ENCODE measurements at regions not wholly inside any gene's neighbourhood (a gene's known extent, or its start where the extent isn't known, plus 50 kb on each side); places are given as distances from the start of the nearest gene placed in this dataset.

- WGBS, result 73% methylated on average over 2 of the region's 3 CpGs
- no peak overlapping the region for H3K14ac ChIP-seq (ENCODE audit: low read length in 2 of 2)
- H3K18ac ChIP-seq (ENCODE audit: low read depth in 1 of 2, low read length in 2 of 2), result no peak overlapping the region
- H3K36me3 ChIP-seq (ENCODE audit: control insufficient read depth in 1 of 2, insufficient read depth in 2 of 2, low read depth in 1 of 2, low read length in 2 of 2), result no peaks in the 10 kb centered on the region
- H2AK5ac ChIP-seq (ENCODE audit: low read length, severe bottlenecking), result no peak overlapping the region
- H2AFZ ChIP-seq (ENCODE audit: low read depth, low read length), result no peak overlapping the region
- no peak overlapping the region for H2BK15ac ChIP-seq (ENCODE audit: low read depth, poor library complexity, severe bottlenecking)
- no peaks in the 10 kb centered on the region for H3K4me1 ChIP-seq (ENCODE audit: control insufficient read depth, insufficient read depth, low read depth, low read length)
- no peaks in the 10 kb centered on the region for H3K79me1 ChIP-seq (replicated peaks; ENCODE audit: low read length, poor library complexity, severe bottlenecking)
- H3K4me2 ChIP-seq (ENCODE audit: low read length, poor library complexity, severe bottlenecking), result no peak overlapping the region
- no peaks in the 10 kb centered on the region for H3K27me3 ChIP-seq (ENCODE audit: control insufficient read depth in 1 of 2, insufficient read depth in 1 of 2, low read length in 2 of 2)
- no peak overlapping the region for H3K27ac ChIP-seq (ENCODE audit: low read length, poor library complexity, severe bottlenecking)
- H2BK120ac ChIP-seq (ENCODE audit: low read depth, low read length), result no peak overlapping the region
- H4K91ac ChIP-seq (ENCODE audit: low read length), result no peak overlapping the region
- no peak for DNase-seq
- H3K9ac ChIP-seq (ENCODE audit: low read length), result no peak overlapping the region
- no peak overlapping the region for H4K8ac ChIP-seq (ENCODE audit: low read length)
- H2BK5ac ChIP-seq (ENCODE audit: low read depth, low read length, poor library complexity, severe bottlenecking), result no peak overlapping the region
- no peak overlapping the region for H2BK12ac ChIP-seq (ENCODE audit: low read length in 2 of 2)
- no peaks in the 10 kb centered on the region for H3K9me3 ChIP-seq (ENCODE audit: control insufficient read depth, low read length)
- H3K4me3 ChIP-seq (ENCODE audit: insufficient read depth in 1 of 2, low read depth in 1 of 2, low read length in 2 of 2), result no peak overlapping the region
- no peak overlapping the region for H3K23ac ChIP-seq (ENCODE audit: low read length in 2 of 2)
- no peak overlapping the region for H3K4ac ChIP-seq (ENCODE audit: low read depth in 1 of 2, low read length in 2 of 2)
These were observed 313.9 kb downstream of the BMPER start for GRCh38 chr7:34219153-34219718.

GRCh38 chr7:34220506-34221185 is 315.3 kb downstream of the BMPER start:
- Histone ChIP-seq H2AFZ (ENCODE audit: low read depth, low read length) (no peak overlapping the region), H2BK120ac (ENCODE audit: low read depth, low read length) (no peak overlapping the region), H3K18ac (ENCODE audit: low read depth in 1 of 2, low read length in 2 of 2) (no peak overlapping the region), H3K4me1 (ENCODE audit: control insufficient read depth, insufficient read depth, low read depth, low read length) (no peaks in the 10 kb centered on the region), H3K79me1 (replicated peaks; ENCODE audit: low read length, poor library complexity, severe bottlenecking) (no peaks in the 10 kb centered on the region), H3K4ac (ENCODE audit: low read depth in 1 of 2, low read length in 2 of 2) (no peak overlapping the region), H3K27ac (ENCODE audit: low read length, poor library complexity, severe bottlenecking) (no peak overlapping the region), H2BK5ac (ENCODE audit: low read depth, low read length, poor library complexity, severe bottlenecking) (no peak overlapping the region), H3K9me3 (ENCODE audit: control insufficient read depth, low read length) (no peaks in the 10 kb centered on the region), H3K9ac (ENCODE audit: low read length) (no peak overlapping the region), H3K4me3 (ENCODE audit: insufficient read depth in 1 of 2, low read depth in 1 of 2, low read length in 2 of 2) (no peak overlapping the region), H3K36me3 (ENCODE audit: control insufficient read depth in 1 of 2, insufficient read depth in 2 of 2, low read depth in 1 of 2, low read length in 2 of 2) (no peaks in the 10 kb centered on the region), H3K14ac (ENCODE audit: low read length in 2 of 2) (no peak overlapping the region), H2BK15ac (ENCODE audit: low read depth, poor library complexity, severe bottlenecking) (no peak overlapping the region), H4K91ac (ENCODE audit: low read length) (no peak overlapping the region), H3K23ac (ENCODE audit: low read length in 2 of 2) (no peak overlapping the region), H4K8ac (ENCODE audit: low read length) (no peak overlapping the region), H2BK12ac (ENCODE audit: low read length in 2 of 2) (no peak overlapping the region), H2AK5ac (ENCODE audit: low read length, severe bottlenecking) (no peak overlapping the region), H3K4me2 (ENCODE audit: low read length, poor library complexity, severe bottlenecking) (no peak overlapping the region), H3K27me3 (ENCODE audit: control insufficient read depth in 1 of 2, insufficient read depth in 1 of 2, low read length in 2 of 2) (no peaks in the 10 kb centered on the region)
- 93% methylated on average over 4 of the region's 4 CpGs for WGBS
- no peak for DNase-seq

- Histone ChIP-seq H2BK12ac (ENCODE audit: low read length in 2 of 2) (no peak overlapping the region), H3K23ac (ENCODE audit: low read length in 2 of 2) (no peak overlapping the region), H3K4ac (ENCODE audit: low read depth in 1 of 2, low read length in 2 of 2) (no peak overlapping the region), H3K79me1 (replicated peaks; ENCODE audit: low read length, poor library complexity, severe bottlenecking) (no peaks in the 10 kb centered on the region), H3K27me3 (ENCODE audit: control insufficient read depth in 1 of 2, insufficient read depth in 1 of 2, low read length in 2 of 2) (no peaks in the 10 kb centered on the region), H2BK120ac (ENCODE audit: low read depth, low read length) (no peak overlapping the region), H3K36me3 (ENCODE audit: control insufficient read depth in 1 of 2, insufficient read depth in 2 of 2, low read depth in 1 of 2, low read length in 2 of 2) (no peaks in the 10 kb centered on the region), H3K18ac (ENCODE audit: low read depth in 1 of 2, low read length in 2 of 2) (no peak overlapping the region), H3K14ac (ENCODE audit: low read length in 2 of 2) (no peak overlapping the region), H3K27ac (ENCODE audit: low read length, poor library complexity, severe bottlenecking) (no peak overlapping the region), H3K4me1 (ENCODE audit: control insufficient read depth, insufficient read depth, low read depth, low read length) (no peaks in the 10 kb centered on the region), H2BK15ac (ENCODE audit: low read depth, poor library complexity, severe bottlenecking) (no peak overlapping the region), H4K8ac (ENCODE audit: low read length) (no peak overlapping the region), H2AK5ac (ENCODE audit: low read length, severe bottlenecking) (no peak overlapping the region), H4K91ac (ENCODE audit: low read length) (no peak overlapping the region), H3K4me3 (ENCODE audit: insufficient read depth in 1 of 2, low read depth in 1 of 2, low read length in 2 of 2) (no peak overlapping the region), H2AFZ (ENCODE audit: low read depth, low read length) (no peak overlapping the region), H3K4me2 (ENCODE audit: low read length, poor library complexity, severe bottlenecking) (no peak overlapping the region), H3K9ac (ENCODE audit: low read length) (no peak overlapping the region), H2BK5ac (ENCODE audit: low read depth, low read length, poor library complexity, severe bottlenecking) (no peak overlapping the region), H3K9me3 (ENCODE audit: control insufficient read depth, low read length) (no peaks in the 10 kb centered on the region)
- DNase-seq, result no peak
These were observed 317.0 kb downstream of the BMPER start for GRCh38 chr7:34222316-34222715.

- no peak overlapping the region for H3K23ac ChIP-seq (ENCODE audit: low read length in 2 of 2)
- no peak overlapping the region for H3K4me3 ChIP-seq (ENCODE audit: insufficient read depth in 1 of 2, low read depth in 1 of 2, low read length in 2 of 2)
- H3K4ac ChIP-seq (ENCODE audit: low read depth in 1 of 2, low read length in 2 of 2), result no peak overlapping the region
- H3K9ac ChIP-seq (ENCODE audit: low read length), result no peak overlapping the region
- no peaks in the 10 kb centered on the region for H3K4me1 ChIP-seq (ENCODE audit: control insufficient read depth, insufficient read depth, low read depth, low read length)
- H3K79me1 ChIP-seq (replicated peaks; ENCODE audit: low read length, poor library complexity, severe bottlenecking), result no peaks in the 10 kb centered on the region
- no peaks in the 10 kb centered on the region for H3K36me3 ChIP-seq (ENCODE audit: control insufficient read depth in 1 of 2, insufficient read depth in 2 of 2, low read depth in 1 of 2, low read length in 2 of 2)
- H3K14ac ChIP-seq (ENCODE audit: low read length in 2 of 2), result no peak overlapping the region
- no peak overlapping the region for H2BK15ac ChIP-seq (ENCODE audit: low read depth, poor library complexity, severe bottlenecking)
- no peak overlapping the region for H4K8ac ChIP-seq (ENCODE audit: low read length)
- peaks cover 0 to 3% of the 10 kb centered on the region in 2 experiments for H3K27me3 ChIP-seq (ENCODE audit: control insufficient read depth in 1 of 2, insufficient read depth in 1 of 2, low read length in 2 of 2)
- H3K27ac ChIP-seq (ENCODE audit: low read length, poor library complexity, severe bottlenecking), result no peak overlapping the region
- H4K91ac ChIP-seq (ENCODE audit: low read length), result no peak overlapping the region
- 100% methylated on average over 1 of the region's 1 CpG for WGBS
- no peak overlapping the region for H2AFZ ChIP-seq (ENCODE audit: low read depth, low read length)
- no peak overlapping the region for H2AK5ac ChIP-seq (ENCODE audit: low read length, severe bottlenecking)
- no peaks in the 10 kb centered on the region for H3K9me3 ChIP-seq (ENCODE audit: control insufficient read depth, low read length)
- H2BK120ac ChIP-seq (ENCODE audit: low read depth, low read length), result no peak overlapping the region
- H2BK5ac ChIP-seq (ENCODE audit: low read depth, low read length, poor library complexity, severe bottlenecking), result no peak overlapping the region
- no peak overlapping the region for H3K18ac ChIP-seq (ENCODE audit: low read depth in 1 of 2, low read length in 2 of 2)
- no peak overlapping the region for H2BK12ac ChIP-seq (ENCODE audit: low read length in 2 of 2)
- DNase-seq, result no peak
- H3K4me2 ChIP-seq (ENCODE audit: low read length, poor library complexity, severe bottlenecking), result no peak overlapping the region
These were observed 317.4 kb downstream of the BMPER start for GRCh38 chr7:34222722-34223121.

Measured in mesenchymal stem cell (in vitro differentiated cells and primary cell).